Skeletal muscle cell (primary cell): ENCODE measurements at regions not wholly inside any gene's neighbourhood (a gene's known extent, or its start where the extent isn't known, plus 50 kb on each side); places are given as distances from the start of the nearest gene placed in this dataset.
"Not testable (repeated sequence)": the region's sequence is repeated elsewhere in the genome, so short reads cannot be mapped to it uniquely, and the experiment has no call there.

Experiments used
- DNase-seq: peaks from one replicate; pipeline ENCODE4 v3.0.0-alpha.2; 2010; ENCODE audit warnings: low read depth
- H3K4me3 ChIP-seq: 2 replicates; pipeline ENCODE4 v1.5.1; 2011; ENCODE audit warnings: low read depth, mild to moderate bottlenecking, control low read depth, low read length, moderate library complexity

- H3K4me3 ChIP-seq, result no peak overlapping the region
- no peak for DNase-seq
These were observed 70.0 kb downstream of the FAM50B start for GRCh38 chr6:3919130-3919628.

DNA sequence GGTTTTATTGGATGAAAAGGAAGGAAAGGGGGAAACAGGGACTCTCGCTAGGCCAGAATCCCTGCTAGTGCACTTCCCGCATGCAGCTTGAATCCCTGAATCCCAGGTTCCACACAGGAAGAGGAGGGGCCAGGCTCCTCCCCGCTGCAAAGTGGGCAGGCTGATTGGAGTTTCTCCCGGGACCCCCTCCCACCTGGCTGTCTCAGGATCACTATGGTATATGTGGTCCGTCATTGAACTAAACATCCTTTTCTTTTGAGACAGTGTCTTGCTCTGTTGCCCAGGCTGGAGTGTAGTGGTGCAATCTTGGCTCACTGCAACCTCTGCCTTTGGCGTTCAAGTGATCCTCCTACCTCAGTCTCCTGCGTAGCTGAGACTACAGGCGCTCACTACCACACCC lies 70.7 kb downstream of the FAM50B start:
- no peak overlapping the region for H3K4me3 ChIP-seq
- DNase-seq, result no peak

GRCh38 chr6:3920321-3920720 lies 71.1 kb downstream of the FAM50B start:
- H3K4me3 ChIP-seq, result no peak overlapping the region
- no peak for DNase-seq

DNA sequence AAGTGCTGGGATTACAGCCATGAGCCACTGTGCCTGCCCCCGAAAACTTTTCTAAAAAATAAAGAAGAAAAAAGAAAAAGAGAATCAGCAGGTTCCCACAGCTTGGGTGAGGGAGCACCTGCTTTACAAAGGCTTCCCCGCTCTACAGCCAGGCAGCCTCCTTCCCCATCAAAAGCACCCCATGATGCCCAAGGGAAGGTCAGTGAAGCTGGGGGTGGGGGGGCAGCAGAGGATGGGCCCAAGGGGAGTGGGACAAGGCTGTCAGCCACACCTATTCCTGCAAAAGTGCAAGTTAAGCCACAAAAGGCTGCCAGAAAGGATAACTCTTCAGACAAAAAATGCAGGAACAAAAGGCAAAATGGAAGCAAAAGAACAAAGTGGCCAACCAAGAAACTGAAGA lies 72.5 kb downstream of the FAM50B start:
- no peak for DNase-seq
- H3K4me3 ChIP-seq, result no peak overlapping the region

- H3K4me3 ChIP-seq, DNase-seq: not testable (repeated sequence)
These were observed 73.4 kb downstream of the FAM50B start for GRCh38 chr6:3922619-3923018.

- not testable (repeated sequence) for H3K4me3 ChIP-seq
These were observed 76.3 kb downstream of the FAM50B start for GRCh38 chr6:3925223-3926149.

GRCh38 chr6:3926150-3926482 lies 76.9 kb downstream of the FAM50B start:
- H3K4me3 ChIP-seq, result no peak overlapping the region

More at GRCh38 chr6:3925223-3926149, 76.3 kb downstream of the FAM50B start:
- DNase-seq, result not testable (repeated sequence)

GRCh38 chr6:3928111-3928510 lies 78.9 kb downstream of the FAM50B start:
- H3K4me3 ChIP-seq, result no peak overlapping the region

More at GRCh38 chr6:3926150-3926482, 76.9 kb downstream of the FAM50B start:
- no peak for DNase-seq

GRCh38 chr6:3929281-3929798 lies 80.2 kb downstream of the FAM50B start:
- peak; percentile 45 for DNase-seq
- H3K4me3 ChIP-seq, result no peak overlapping the region

More at GRCh38 chr6:3928111-3928510, 78.9 kb downstream of the FAM50B start:
- DNase-seq, result no peak

DNA sequence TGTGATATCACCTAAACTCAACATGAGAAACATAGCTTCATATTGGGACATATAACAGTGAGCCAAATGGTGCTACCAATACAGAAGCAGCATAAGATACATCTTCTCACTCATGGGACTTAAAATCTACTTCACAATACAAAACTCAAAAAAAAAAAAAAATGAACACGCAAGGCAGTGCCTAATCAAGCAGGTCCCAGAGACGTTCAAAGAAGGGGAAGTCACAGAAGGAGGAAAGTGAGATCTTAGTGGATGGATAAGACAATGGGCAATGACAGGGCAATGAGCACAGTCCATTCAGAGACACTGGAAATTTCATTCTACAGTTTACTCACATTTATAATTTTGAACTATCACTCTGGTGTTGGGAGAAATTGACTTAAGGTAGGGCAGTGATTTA lies 88.3 kb downstream of the FAM50B start:
- DNase-seq, result no peak
- no peak overlapping the region for H3K4me3 ChIP-seq

DNA sequence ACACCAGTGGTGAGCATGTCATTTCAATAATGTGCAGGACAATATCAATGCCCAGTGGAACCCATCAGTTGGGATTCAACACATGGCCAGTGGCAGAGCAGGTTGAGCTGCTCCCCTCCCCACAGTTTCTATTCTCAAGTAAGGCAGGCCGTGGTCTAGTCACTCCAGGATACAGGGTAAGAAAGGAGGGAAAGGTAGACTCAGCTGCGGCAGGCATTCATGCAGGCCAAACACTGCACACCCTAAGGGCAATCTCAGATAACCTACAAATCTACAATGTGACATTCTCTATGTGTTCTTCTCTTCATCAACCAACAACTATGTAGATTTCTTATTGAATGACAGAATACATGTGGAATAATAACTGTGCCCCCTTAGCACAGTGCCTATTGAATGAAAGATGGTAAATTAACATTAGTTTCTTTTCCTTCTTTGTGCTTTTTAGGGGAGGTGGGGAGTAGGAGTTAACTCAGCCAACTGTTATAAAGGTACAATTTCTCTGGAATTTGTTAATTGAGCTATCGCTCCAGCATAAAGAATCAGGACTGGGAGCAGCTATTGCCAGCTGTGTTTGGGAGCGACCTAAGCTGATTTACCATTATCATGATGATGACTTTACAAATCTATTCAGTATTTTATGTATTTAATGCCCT lies 89.7 kb downstream of the FAM50B start:
- no peak overlapping the region for H3K4me3 ChIP-seq
- no peak for DNase-seq

DNA sequence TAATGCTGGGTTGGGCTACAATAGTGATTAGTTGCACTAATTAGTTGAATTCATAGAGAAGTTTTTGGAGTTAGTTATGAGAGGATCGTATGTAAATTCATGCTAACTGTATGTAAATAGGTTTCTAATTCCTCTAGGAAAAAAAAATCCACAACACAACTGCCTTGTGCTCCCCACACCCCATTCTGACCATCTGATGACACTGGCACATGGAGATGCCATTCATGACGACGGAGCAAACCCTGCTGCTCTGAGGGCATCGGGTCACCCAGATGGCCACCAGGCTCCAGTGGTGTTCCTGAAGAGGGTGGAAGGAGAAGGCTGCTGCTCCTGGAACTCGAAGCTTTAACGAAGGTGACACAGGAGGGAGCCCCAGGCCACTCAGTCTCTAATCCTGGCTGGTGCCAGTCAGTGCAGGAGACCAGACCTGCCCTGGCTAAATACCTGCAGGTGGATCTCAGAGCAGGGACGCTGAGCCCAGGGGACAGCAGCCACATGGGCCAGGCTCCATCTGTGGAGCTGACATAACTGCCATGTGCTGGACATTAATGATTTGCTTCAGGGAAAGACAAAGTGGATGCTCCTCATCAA lies 90.3 kb downstream of the FAM50B start:
- DNase-seq, result no peak
- no peak overlapping the region for H3K4me3 ChIP-seq

- no peak for DNase-seq
- no peak overlapping the region for H3K4me3 ChIP-seq
These were observed 90.8 kb downstream of the FAM50B start for GRCh38 chr6:3939964-3940363.

DNA sequence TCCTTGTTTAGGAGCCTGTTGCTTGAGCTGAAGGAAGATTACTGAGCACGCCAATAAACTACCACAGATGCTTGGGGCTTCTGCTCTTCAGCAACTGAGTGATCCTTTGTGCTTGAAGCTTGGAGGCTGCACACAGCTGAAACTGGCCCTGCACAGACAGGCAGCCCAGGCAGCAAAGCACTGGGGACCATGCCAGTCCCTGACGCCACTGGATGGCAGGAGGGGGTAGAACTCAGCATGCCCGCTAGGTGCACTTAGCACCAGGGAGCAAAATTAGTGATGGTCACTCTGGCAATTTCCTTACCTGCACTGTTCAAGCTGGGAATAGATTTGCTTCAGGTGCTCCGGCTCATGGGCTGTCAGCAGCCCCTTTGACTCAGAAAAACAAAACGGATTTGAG lies 91.5 kb downstream of the FAM50B start:
- no peak overlapping the region for H3K4me3 ChIP-seq
- DNase-seq, result no peak

- DNase-seq, result peak; percentile 49
- H3K4me3 ChIP-seq, result no peak overlapping the region
These were observed 94.2 kb downstream of the FAM50B start for GRCh38 chr6:3943331-3943765.

DNA sequence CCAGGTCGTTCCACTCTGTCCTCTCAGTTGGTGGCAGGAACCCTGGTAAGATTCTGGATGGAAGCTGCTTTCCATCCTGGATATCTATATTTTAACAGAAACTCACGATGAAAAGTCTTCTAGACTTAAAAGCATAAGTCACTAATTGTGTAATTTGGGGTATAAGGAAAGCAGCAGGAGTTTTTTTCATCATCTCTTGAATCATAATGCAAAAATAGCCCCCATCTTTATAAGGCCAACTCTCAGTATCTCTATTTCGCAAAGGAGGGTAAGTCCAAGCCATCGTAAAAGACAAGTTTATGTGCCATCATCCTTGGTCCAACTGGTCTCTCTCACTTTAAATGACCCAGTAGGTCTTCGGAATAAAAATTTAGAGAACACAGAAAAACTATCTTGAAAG lies 95.1 kb downstream of the FAM50B start:
- no peak for DNase-seq
- no peak overlapping the region for H3K4me3 ChIP-seq

GRCh38 chr6:3946778-3947177 lies 97.6 kb downstream of the FAM50B start:
- H3K4me3 ChIP-seq, result no peak overlapping the region
- no peak for DNase-seq

DNA sequence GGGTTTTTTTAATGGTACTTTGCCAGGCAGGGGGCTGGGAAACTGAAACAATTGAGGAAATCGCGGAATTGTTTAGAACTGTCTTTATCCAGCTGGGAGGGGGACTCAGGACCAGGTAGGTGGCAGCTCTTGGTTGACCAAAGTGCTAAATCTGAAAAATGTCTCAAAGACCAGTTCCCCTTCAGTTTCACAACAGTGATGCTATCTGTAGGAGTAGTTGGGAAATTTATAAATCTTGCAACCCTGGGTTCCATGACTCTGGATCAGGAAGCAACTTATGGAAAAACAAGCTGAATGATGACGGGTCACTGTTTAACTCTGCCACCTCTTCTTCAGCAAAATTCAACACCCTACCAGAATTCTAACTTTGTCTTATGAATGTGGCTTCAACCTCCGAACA lies 99.7 kb downstream of the FAM50B start:
- DNase-seq, result no peak
- no peak overlapping the region for H3K4me3 ChIP-seq

- no peak for DNase-seq
- H3K4me3 ChIP-seq, result no peak overlapping the region
These were observed 100.3 kb downstream of the FAM50B start for GRCh38 chr6:3949521-3949920.

- DNase-seq, result no peak
- no peak overlapping the region for H3K4me3 ChIP-seq
These were observed 106.9 kb downstream of the FAM50B start for GRCh38 chr6:3956054-3956453.
